ENCODE measurements at regions not wholly inside any gene's neighbourhood (a gene's known extent, or its start where the extent isn't known, plus 50 kb on each side); places are given as distances from the start of the nearest gene placed in this dataset.

DNA sequence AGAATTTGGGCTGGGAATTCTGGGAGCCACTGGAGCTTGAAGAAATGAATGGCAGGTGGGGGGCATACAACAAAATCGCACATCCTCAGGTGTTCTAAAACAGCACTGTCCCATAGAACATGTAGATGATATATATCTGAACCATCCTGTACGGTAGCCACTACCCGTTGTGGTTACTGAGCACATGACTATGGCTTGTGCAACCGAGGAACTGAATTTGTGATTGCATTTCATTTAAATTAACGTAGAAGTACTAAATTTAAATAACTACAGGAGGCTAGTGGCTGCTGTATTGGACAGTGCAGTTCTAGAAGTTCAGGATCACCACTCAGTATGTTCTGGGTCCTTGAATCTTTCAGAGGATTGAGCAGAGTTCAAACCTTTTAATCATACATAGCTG, 172.4 kb downstream of the PHETA1 start:
- no peak for TF ChIP-seq POLR2A (IDR thresholded peaks at IDR 0.05)
- TF ChIP-seq, protein P1, sequence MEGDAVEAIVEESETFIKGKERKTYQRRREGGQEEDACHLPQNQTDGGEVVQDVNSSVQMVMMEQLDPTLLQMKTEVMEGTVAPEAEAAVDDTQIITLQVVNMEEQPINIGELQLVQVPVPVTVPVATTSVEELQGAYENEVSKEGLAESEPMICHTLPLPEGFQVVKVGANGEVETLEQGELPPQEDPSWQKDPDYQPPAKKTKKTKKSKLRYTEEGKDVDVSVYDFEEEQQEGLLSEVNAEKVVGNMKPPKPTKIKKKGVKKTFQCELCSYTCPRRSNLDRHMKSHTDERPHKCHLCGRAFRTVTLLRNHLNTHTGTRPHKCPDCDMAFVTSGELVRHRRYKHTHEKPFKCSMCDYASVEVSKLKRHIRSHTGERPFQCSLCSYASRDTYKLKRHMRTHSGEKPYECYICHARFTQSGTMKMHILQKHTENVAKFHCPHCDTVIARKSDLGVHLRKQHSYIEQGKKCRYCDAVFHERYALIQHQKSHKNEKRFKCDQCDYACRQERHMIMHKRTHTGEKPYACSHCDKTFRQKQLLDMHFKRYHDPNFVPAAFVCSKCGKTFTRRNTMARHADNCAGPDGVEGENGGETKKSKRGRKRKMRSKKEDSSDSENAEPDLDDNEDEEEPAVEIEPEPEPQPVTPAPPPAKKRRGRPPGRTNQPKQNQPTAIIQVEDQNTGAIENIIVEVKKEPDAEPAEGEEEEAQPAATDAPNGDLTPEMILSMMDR (IDR thresholded peaks at IDR 0.05): no peak
- 73 to 84% (median 81%) methylated on average over 5 of the region's 5 CpGs for WGBS, 4 donors
- no peaks in the 10 kb centered on the region for H3K36me3 ChIP-seq
- no peak for DNase-seq
- intact Hi-C loops (cut with DNase I): no loop called here
- no peaks in the 10 kb centered on the region for H3K9me3 ChIP-seq
- peaks cover 0 to 39% (median 2%) of the 10 kb centered on the region in 9 donors for H3K27me3 ChIP-seq
- no peak overlapping the region for H3K4me3 ChIP-seq
- no peak for ATAC-seq
- no peaks in the 10 kb centered on the region for H3K4me1 ChIP-seq
- H3K27ac ChIP-seq: no peak overlapping the region

DNA sequence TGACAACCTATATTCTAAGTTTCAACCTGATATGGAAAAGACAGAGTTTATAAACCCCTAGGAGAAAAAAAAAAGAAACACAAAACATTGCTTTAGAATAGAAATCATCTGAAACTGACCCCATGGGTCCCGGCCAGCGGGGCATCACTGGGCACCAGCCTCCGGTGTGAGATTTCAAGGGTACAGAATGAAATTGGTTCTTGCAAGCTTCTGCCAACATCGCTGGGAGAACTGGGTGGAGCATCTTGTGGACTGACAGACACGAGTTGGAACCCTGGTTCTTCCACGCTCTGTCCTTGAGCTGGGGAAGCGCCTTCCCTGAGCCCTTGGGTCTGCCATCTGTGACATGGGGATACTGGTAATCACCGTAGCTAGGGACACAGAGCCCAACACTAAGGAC, 173.6 kb downstream of the PHETA1 start:
- no peak for TF ChIP-seq POLR2A (IDR thresholded peaks at IDR 0.05)
- TF ChIP-seq, protein P1 (IDR thresholded peaks at IDR 0.05): no peak
- Histone ChIP-seq H3K9me3 (no peaks in the 10 kb centered on the region), H3K4me1 (no peaks in the 10 kb centered on the region), H3K36me3 (no peaks in the 10 kb centered on the region), H3K27ac (no peak overlapping the region), H3K27me3 (peaks cover 0 to 26% (median 0%) of the 10 kb centered on the region in 9 donors), H3K4me3 (no peak overlapping the region)
- 82 to 86% (median 84%) methylated on average over 6 to 8 of the region's 8 CpGs for WGBS, 4 donors
- intact Hi-C loops (cut with DNase I): no loop called here
- no peak for ATAC-seq
- DNase-seq: no peak

DNA sequence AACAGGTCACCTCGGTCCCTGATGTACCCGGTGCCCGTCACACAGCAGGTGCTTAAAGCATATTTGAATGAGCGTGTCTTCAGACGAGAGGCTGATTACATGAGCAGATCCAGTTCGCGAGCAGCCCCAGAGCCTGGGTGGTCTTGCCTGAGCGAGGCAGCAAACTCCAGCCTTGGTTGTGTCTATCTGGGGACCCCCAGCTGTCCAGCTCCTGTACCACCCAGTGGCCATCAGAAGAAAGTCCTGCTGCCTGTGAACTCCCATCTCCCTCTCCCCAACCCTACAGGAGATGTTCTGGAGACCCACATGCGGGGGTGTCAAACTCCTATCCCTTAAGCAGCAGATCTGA, 174.2 kb downstream of the PHETA1 start:
- peaks cover 0 to 2% (median 0%) of the 10 kb centered on the region in 12 donors for H3K9me3 ChIP-seq
- H3K27ac ChIP-seq: no peak overlapping the region
- no peak for DNase-seq
- TF ChIP-seq, protein P1 (IDR thresholded peaks at IDR 0.05): no peak
- TF ChIP-seq POLR2A (IDR thresholded peaks at IDR 0.05): no peak
- no peaks in the 10 kb centered on the region for H3K4me1 ChIP-seq
- 75 to 81% (median 76%) methylated on average over 6 to 9 of the region's 9 CpGs for WGBS, 4 donors
- ATAC-seq: no peak
- intact Hi-C loops (cut with DNase I): no loop called here
- H3K36me3 ChIP-seq: no peaks in the 10 kb centered on the region
- H3K4me3 ChIP-seq: no peak overlapping the region
- H3K27me3 ChIP-seq: peaks cover 0 to 25% (median 0%) of the 10 kb centered on the region in 9 donors

DNA sequence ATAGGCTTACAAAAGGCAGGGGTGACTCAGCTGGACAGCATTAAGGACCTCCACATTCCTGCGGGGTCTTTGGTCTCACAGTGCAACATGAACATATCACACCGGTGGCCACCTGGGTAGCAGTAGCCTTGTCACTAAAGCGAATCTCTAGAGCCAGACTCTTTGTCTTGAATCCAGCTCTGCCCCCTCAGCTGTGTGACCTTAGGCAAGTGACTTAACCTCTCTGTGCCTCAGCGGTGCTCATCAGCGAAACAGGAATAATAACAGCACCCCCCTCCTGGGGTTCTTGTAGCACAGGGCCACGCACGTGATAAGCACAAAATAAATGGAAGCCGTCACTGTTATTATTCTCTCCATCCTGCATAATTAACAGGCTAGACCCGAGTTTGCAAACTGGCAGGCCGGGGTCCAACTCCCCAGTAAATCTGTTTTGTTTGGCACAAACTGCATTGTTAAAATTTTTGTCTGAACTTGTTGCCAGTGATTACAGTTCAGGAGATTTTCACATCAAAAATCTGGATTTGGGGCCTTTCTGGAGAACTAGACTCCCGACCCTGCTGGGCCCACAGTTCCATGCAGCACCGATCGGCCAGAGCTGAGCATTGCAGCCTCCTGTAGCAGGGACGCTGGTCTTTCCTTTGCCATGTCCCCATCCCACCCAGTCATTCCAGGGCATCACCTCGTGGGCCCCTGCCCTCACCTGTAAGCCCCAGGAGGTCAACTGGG, 174.8 kb downstream of the PHETA1 start:
- 71 to 79% (median 72%) methylated on average over 15 of the region's 15 CpGs for WGBS, 4 donors
- TF ChIP-seq, protein P1 (IDR thresholded peaks at IDR 0.05): no peak
- no peak for TF ChIP-seq POLR2A (IDR thresholded peaks at IDR 0.05)
- Histone ChIP-seq H3K36me3 (no peaks in the 10 kb centered on the region), H3K27me3 (peaks cover 0 to 25% (median 0%) of the 10 kb centered on the region in 9 donors), H3K27ac (no peak overlapping the region), H3K4me1 (no peaks in the 10 kb centered on the region), H3K9me3 (peaks cover 0 to 6% (median 0%) of the 10 kb centered on the region in 12 donors), H3K4me3 (no peak overlapping the region)
- DNase-seq: no peak
- intact Hi-C loops (cut with DNase I): no loop called here
- no peak for ATAC-seq

Measured in heart left ventricle (tissue), 16 donors.